ENCODE measurements at regions not wholly inside any gene's neighbourhood (a gene's known extent, or its start where the extent isn't known, plus 50 kb on each side); places are given as distances from the start of the nearest gene placed in this dataset.
A peak's percentile ranks its signal among the peaks of the same experiment; 100 is the strongest.

DNA sequence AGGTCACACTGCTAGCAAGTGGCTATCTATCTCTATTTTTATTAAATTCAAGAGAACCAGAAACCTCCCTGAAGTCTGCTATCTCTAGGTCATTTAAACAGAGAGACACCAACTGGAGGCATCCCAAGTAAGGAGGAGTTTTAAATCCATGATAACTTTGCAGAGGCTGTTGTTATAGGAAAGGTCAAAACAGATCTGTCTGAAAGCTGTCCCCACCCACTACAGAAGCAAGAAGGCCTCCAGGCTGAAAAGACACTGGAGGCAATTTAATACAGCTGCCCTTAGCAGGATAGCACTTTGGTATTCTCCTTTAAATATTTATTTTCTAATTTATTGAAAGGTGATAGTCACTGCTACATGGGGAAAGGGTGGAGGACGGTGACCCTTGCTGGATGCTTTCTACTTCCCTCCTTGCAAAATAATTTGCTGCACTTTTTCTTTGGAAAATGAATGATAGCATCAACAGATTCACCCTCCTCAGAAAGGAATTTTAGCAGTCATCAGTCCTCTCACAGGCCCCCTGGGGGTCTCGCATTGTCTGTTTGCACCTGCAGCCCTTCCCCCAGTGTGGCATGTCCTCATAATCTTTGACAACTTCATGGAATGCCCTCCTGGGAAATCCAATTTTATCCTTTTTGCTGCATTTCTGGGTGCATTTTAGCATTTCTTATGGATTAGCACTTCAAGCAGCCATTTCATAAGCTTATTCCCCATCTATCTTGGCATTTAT, 429.5 kb upstream of the TNP1 start:
- DNase-seq = no peak

DNA sequence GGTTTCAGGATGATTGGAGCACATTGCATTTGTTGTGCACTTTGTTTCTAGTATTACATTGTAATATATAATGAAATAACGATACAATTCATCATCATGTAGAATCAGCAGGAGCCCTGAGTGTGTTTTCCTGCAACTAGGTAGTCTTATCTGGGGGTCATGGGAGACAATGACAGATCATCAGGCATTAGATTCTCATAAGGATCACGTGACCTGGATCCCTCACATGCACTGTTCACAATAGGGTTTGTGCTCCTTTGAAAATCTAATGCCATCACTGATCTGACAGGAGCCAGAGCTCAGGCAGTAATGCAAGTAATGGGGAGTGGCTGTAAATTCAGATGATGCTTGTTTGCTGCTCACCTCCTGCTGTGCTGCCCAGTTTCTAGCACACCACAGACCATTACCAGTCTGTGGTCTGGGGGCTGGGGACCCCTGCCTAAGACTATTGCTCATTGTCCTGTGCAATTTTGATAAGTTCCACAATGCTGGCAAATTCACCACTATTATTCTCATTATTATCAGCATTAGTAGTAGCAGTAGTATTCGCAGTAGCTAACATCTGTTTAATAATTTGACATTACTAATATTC, 428.7 kb upstream of the TNP1 start:
- DNase-seq = no peak

DNA sequence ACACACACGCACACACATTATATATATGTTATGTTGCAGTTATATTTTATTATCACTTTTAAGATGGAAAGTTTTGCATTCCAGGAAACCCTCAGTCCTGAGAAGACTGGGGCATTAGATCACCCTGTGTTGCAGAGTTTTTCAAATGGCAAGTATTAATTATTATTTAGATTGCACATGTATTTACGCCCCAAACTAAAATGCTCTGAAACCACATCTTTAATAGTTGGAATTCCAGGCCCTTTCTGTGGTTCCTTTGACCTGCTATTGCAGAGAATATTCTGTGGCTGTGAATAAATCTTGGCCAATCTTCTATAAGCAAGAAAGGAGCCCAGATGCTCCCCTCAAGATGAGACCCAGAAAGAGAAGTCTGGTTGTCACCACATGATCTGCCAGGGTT, 427.0 kb upstream of the TNP1 start:
- DNase-seq = no peak

DNA sequence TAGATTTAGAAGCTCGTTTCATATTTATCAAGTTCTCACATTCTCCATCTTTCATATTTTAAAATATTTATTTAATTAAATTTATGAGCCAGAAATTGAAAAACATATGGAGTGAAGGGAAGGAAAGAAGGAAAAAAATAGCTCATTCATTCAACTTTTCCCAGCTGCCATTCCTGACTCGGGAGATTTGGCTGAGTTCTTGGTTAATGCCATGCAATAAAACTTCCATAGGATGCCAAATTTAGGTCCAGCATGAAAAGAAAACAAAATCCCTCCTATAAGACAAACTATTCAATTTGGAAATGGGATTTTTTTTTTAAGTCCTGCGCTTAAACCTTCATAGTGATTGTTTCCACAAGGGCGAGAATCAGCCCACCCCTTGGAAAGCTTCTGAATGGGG, 426.1 kb upstream of the TNP1 start:
- no peak for DNase-seq

DNA sequence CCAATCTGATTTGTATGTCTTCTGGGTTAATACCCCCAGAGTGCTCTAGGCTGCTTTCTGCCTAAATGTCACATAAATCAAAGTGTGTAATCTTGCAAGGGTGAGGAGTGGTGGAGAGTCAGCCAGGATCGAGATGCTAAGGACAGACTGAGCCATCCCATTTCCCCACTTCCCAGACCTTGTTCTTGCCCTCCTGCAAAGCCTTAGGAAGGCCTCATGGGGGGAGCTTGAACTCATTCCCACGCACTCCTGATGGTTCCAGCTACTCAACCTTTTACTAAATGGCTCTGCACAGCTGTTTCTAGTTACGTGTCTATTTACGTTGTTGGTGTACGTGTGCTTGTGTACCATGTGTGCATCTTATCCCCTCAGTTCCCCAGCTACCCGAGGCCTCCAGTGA, 423.6 kb upstream of the TNP1 start:
- DNase-seq = peak; percentile 64

DNA sequence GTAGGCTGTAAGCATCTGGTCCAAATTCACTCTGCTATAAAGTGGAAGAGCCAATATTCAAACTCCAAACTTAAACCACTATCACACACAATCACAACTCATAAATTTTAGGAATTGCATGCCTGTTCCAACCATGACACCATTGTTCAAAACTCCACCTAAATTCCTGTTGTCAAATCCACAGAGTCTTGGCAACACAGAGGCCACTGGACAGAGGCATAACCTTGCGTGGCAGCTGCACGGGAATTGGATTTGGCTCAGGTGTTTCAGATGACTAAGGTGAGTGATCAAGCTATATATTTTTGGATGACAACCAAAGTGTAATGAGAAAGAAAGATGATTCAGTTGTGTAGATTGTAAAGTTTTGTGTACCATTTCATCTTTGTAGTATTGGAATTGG, 422.7 kb upstream of the TNP1 start:
- no peak for DNase-seq

DNA sequence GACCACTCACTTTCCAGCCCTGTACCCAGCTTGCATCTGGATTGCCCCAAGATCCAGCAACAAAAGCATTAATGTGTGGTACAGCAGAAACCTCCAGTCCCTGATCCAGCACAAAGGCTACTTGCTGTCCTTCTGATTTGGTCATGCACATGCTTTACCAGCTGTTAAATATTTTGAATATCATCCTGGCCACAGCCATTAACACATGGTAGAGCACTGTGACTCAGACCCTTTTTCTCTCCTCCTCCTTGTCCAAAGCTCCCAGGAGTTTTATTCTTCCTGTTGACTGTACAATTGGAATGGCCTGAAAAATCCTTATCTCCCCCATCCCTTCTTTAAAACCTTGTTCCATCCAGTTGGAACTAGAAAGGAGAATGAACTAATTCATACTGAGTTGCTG, 419.7 kb upstream of the TNP1 start:
- peak; percentile 54 for DNase-seq

DNA sequence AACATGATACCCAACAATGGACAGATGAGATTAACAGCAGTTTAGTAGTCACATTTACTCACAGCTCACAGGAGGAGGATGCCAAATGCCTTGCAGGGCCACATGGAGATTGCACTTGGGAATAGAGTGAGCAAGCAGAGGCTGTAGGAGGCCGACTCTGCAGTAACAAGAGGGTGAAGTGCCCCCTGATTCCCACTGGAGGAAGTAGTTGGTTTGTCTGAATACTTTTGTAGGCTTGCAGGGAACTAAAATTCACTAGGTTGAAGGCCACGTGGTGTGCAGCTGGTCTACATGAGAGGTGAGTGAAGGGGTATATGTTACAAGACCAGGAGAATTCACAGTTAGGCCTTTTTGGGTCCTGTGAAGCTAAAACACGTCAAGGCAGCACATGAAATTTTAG, 419.3 kb upstream of the TNP1 start:
- no peak for DNase-seq

DNA sequence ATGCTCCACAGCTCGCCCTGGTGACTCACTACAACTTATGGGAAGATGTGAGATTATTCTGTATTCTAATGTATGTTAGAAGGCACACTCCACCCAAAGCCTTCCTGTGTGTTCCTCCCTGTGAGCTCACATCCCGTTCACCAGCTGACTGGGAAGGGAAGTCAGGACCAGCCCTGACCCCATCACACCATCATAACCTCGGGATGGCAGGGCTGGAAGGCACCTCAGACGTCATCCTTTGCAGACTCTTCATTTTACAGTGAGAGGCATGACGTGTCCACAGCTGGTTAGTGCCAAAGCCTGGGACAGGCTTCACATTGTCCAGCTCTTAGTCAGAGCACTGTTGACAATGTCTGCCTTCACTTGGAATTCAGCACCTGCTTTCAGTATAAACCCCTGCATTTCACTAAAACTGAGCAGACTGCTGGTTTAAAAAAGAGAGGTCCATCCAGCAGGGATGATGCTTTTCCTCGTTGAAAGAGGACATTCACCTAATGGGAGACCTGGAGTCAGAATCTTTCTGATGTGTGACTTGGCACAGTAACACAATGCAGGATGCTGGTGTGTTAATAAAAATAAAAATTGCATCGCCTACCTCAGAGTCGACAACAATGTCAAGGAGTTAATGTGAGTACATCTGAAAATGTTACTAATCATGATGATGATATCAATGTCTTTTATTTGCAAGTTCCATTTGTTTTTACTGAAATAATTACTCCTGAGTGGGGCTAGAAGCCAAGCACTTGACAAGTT, 418.0 kb upstream of the TNP1 start:
- DNase-seq = peak; percentile 76

DNA sequence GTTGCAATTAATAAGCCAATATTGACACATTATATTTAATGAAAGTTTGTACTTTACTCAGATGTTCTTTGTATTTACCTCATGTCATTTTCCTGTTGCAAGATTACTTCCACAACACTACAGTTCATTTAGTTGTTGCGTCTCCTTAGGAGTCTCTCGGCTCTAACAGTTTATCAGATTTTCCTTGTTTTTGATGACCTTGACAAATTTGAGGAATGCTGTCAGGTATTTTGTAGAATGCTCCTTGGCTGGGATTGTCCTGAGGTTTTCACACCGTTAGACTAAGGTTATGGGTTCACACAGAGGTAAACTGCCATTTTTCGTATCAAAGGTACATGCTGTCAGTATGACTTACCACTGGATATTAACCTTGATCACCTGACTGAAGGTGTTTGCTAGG, 416.6 kb upstream of the TNP1 start:
- no peak for DNase-seq

DNA sequence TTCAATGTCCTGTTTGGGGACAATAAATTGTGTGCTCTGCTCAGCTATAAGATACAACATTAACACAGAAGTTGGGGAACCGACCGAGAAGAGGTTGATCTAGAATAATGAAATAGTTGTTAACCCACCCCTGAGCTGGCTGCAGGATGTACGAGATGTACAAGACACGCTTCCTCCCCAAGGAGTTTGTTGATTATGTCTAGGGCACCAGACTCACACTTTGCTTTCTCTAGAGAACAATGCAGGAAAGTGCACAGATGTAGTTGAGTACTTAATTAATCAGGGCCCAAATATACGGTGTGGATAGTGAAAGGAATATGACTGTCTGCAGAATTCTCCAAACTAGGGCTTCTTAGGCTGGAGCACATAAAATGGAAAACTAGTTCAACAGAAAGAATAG, 415.2 kb upstream of the TNP1 start:
- DNase-seq = no peak

DNA sequence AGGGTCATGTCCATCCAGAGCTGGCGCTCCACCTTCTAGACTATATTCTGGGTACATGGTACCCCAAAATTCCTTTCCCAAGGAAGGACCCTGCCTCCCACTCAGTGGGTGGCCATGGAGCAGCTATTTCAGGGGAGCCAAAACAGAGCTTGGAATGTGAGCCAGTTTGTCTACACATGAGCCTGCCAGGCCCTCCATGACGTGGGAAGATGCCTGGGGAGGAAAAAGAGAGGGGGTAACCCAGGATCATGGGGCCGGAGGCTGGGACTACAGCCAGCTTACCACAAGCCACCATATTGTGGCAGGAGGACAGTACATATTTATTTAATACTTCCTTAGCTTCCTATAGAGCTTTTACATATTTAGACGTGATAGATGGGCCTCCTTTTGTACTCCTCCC, 414.7 kb upstream of the TNP1 start:
- no peak for DNase-seq

DNA sequence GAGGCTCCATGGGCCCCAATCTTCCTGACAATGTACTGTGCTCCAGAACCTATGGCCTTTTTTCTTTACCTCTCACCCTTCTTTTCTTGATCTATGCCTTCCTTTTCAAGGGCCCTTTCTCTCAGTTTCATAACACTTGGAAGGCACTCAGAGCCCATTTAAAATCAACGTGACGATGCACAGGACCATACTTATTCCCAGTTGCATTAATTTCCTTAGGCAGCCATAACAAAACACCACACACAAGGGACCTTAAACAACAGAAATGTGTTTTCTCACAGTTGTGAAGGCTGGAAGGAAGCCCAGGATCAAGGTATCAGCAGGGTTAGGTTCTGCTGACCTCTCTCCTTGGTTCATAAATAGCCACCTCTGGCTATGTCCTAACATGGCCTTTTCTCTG, 414.0 kb upstream of the TNP1 start:
- no peak for DNase-seq

DNA sequence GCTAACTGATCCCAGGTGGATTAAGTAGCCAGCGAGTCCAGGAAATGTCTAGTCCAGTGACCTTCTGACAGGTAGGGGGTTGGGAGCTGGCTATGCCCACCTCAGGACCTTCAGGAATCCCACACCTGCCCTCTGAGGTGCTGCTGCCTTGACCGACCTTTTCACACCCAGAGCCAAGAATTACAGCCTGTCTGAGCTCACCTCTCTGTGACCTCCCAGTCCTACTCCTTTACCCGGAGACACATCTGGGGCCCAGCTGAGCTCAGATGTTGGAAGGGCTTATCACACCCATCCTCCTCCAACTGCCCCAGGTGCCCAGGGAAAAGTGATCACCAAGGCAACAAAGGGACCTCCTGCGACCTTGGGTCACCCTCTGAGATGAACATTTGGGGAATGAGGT, 413.3 kb upstream of the TNP1 start:
- DNase-seq = no peak

DNA sequence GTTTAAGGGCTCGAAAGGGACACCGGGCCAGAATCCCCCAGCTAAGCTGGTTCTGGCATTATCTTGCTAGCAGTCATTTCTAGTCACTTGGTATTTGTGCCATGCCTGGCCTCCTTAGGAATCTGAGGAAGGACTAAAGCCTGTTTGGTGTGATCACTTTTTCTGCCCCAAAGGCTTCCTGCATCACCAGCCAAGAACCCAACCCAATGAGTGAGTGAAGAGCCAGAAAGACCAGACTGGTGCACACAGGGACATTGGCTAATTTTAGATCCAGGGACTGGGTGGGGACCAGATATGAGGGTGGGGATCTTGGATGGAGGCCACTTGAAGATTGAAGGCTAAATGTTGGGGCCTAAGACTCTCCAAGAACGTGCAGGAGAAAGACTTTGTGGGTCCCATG, 411.9 kb upstream of the TNP1 start:
- no peak for DNase-seq

DNA sequence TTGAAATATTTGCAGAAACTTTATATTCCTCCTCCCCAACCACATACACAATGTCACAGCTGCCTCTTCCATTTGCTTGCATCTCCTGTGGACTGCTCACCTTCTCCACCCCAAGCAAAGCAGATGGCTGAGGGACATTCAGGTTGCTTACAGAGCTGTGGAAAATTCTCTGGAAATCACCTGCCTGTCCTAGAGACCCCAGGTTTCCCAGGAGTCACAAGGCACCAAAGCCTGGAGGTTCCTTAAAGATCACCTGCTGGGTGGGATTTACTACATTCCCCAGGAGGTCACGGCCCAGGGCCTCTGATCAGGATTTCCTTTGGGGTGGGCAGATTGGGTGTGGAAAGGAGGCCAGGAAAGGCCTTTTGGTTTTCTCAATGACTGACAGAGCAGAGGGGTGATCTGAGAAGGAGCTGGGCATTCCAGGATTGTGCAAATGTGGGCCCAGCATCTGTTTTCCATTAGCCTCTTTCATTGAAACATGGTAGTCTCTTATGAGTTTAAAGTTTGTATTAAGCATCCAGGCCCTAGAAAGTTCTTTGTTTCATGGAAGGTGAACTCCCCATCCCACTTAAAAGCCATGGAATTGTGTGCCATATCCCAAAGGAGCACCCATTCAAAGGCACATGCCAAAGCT, 410.7 kb upstream of the TNP1 start:
- no peak for DNase-seq

DNA sequence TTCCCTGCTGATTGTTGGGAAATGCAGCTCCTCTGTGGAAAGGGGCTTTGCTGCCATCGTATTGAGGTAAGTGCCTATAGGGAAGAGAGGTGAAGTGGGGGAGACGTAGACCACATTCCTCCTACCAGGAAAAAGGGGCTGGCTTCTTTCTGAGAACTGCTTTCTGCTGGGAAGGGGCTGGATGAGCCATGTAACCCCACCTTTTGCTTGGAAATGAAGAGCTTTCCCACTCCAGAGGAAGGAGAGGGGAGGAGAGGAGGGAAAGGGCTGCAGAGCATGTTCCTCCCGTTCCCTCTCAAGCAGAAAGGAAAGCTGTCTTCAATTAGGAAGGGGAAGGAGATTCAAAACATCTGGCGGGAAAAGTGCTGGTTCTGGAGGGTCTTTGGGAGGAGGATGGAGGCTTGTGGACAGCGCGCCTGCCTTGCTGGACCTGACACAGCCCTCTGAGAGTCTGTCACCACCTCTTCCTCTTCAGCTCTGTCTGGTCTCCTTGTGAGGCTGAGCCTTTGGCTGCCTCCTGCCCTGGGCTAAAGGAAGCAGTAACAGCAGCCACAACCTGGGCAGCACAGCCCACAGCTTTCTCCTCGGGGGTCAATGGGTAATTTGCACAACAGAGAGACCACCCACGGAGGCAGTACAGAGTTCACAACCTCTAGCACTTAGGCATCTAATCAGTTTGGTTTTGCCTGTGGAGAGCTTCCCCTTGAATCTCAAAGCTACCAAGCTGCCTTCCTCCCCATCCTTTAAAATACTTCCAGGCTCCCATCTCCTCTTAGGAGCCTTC, 410.0 kb upstream of the TNP1 start:
- peak; percentile 69 for DNase-seq

DNA sequence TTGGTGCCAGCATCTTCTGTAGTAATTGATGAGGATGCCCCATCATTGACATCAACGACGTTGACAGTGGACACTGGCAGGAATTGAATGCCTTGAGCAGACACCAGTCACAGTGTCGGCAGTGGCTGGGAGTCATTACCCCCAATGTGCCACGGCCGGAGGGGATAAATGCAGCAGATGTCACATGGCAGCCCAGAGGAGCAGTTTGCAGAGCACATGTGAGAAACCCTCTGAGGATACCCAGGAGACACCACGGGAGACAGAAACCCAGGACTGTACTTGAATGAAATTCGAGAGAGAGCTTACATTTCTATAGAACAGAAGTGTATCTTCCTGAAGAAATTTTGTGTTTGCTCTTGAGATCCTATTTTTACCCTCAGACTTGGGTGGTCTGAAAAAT, 409.1 kb upstream of the TNP1 start:
- DNase-seq = no peak

DNA sequence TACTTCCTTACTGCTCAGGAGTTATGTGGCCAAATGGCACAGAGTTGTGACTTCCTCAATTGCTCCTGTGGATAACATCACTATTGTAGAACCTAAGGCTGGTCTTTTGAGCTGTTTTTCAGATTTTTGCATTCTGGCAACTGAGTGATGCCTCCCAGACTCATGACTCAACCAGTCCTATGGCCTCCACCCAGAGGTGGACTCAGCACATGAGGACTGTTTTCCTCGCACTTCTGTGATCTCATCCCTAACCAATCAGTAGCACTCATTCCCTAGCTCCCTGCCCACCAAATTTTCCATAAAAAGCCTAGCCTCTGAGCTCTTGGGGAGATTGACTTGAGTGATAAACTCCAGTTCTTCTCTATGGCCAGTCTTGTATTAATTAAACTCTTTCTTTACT, 407.9 kb upstream of the TNP1 start:
- DNase-seq = no peak

DNA sequence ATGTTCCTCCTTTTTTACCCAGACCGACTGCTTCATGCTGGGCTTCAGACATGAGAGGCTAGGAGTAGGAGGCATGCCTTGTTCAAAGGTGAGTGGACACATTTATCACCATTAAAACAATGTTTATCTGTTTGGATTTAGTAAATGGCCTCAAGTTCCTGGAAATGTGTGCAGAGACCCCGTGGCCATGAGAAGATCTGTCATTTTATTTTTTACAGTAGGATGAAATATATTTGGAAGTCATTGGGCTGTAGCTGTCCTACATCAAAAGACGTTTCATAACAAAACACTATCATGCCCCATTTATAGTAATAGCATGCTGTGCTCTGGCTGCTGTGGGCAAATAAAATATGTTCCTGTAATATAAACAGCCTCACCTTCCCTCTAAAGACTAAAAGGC, 403.9 kb upstream of the TNP1 start:
- DNase-seq = no peak

DNA sequence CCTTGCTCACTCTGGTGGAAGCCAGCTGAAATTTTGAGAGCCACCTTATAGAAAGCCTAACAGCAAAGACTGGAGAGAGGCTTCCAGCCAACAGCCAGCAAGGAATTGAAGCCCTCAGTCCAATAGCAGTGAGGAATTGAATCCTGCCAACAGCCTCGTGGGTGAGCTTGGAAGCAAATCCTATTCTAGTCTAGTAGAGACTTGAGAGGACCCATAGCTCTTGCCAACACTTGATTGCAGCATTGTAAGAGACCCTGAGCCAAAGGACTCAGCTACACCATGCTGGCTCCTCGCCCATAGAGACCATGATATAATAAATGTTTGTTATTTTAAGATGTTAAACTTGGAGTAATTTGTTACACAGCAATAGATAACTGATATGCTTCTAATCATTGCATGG, 403.0 kb upstream of the TNP1 start:
- peak; percentile 52 for DNase-seq

DNA sequence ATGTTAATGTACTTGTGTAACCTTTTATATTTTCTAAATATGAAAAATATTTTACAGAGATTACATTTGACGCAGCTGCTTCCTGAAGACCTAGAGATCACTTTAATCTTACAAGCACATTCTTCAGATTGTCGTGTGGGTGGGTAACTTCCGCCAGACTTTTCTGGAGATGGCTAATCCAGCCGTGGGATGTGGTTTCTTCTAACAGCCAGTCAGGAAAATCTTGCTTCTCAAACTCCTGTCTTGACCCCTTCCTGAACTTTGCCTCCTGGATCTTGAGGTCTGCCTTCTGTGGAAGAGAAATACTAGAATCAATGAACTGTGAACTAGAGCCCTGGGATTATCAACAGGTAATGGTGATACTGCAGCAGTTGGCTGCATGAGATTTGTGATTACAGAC, 401.6 kb upstream of the TNP1 start:
- DNase-seq = no peak

DNA sequence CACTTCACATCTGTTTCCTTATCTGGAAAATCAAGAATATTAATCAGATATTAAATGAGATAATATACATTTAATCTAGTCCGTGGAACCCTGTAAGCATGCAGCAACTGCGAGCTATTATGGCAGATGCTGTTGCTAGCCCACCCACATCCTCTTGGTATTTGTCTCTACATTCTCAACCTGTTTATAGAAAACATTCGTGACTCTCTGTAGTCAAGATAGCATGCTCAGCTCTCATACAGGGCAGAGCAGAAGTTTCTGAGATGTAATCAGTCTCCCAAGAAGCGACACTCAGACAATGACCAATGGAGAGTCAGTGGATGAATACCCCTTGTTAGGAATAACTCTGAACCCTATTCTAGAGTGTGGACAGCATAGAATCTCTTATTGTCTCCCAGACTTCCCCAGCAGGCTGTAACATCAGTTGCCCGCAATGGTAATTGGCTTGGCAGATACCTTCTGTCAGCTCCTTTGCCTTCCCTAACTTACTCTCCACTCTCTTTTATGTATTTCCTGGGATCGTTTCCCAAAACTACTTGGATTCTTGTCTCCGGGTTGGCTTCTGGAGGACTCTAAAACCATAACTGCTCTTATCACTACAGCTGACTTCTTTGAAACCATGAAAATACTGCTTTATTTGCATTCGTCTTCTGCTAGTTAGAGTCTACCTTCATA, 400.7 kb upstream of the TNP1 start:
- no peak for DNase-seq
